ENCODE measurements at regions not wholly inside any gene's neighbourhood (a gene's known extent, or its start where the extent isn't known, plus 50 kb on each side); places are given as distances from the start of the nearest gene placed in this dataset.

GRCh38 chr6:150766201-150766997, 99.1 kb upstream of the MTHFD1L start:
- TF ChIP-seq CTCF (conservative IDR thresholded peaks at IDR 0.05; ENCODE audit: low read length) (no peak), EZH2phosphoT487 (IDR thresholded peaks at IDR 0.05; ENCODE audit: borderline replicate concordance) (no peak)

All from Loucy (cell line).